HG03342 (cell line): ENCODE measurements at regions not wholly inside any gene's neighbourhood (a gene's known extent, or its start where the extent isn't known, plus 50 kb on each side); places are given as distances from the start of the nearest gene placed in this dataset.
"Not testable (repeated sequence)": the region's sequence is repeated elsewhere in the genome, so short reads cannot be mapped to it uniquely, and the experiment has no call there.

Experiments used
- ATAC-seq: cut with Tn5 transposase; IDR thresholded peaks from one replicate; pipeline ENCODE4 v1.9.1; 2021; ENCODE audit warnings: mild to moderate bottlenecking, moderate library complexity; ENCODE audit not compliant: unreplicated experiment

DNA sequence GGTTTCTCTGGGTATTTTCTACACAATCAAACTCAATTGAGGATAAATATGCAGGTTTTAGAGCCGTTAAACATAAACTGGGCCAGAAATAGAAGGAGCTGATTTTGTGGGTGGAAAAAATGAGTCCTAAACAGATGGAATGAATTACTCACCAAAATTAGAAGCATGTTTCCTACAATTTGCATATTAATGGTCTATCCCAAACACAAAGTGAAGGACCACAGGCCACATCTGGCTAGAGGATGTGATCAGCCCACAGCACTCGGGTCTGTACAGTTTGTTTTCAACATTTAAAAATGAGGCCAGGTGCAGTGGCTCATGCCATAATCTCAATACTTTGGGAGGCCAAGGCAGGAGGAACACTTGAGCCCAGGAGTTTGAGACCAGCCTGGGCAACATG, 296.3 kb downstream of the PREX1 start:
- ATAC-seq: no peak

DNA sequence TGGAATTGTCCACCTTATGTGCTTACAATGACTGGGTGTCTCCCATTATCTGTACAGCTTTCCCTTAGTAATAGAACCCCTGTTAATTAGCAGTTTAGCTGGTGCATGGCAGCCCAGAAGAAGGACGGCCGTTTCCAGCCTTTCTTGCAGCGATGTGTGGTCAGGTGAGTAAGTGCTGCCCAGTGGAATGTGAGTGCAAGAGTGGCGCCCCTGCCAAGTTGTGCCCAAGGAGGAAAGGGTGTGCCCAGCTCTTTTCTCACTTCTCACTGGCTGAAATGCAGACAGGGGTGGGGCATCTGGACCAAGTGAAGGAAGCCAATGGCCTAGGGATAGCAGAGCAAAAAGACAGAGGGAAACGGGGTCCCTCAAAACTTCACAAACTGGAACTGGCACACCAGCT, 296.8 kb downstream of the PREX1 start:
- ATAC-seq: no peak

- no peak for ATAC-seq
Observed at GRCh38 chr20:48528346-48528745, 299.5 kb downstream of the PREX1 start.

GRCh38 chr20:48527771-48528170, 300.0 kb downstream of the PREX1 start:
- ATAC-seq: no peak

DNA sequence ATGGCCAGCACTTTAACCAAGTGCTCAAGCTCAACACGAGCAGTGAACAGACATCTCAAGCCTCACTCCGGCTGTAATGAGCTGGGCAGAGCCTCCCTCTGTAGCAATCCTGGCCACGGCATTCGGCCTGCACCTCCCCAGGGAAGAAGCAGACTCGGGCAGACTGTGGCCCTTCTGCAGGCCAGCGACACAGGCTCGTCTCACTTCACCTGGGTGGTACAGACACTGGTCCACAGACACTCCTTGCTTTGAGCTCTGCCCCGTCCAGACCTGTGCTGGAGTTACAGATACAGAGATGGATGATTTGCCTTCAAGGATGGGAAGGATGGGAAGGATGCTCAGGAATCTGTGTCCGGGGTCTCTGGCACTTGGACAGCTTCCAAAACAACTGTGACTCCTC, 300.9 kb downstream of the PREX1 start:
- ATAC-seq: no peak

DNA sequence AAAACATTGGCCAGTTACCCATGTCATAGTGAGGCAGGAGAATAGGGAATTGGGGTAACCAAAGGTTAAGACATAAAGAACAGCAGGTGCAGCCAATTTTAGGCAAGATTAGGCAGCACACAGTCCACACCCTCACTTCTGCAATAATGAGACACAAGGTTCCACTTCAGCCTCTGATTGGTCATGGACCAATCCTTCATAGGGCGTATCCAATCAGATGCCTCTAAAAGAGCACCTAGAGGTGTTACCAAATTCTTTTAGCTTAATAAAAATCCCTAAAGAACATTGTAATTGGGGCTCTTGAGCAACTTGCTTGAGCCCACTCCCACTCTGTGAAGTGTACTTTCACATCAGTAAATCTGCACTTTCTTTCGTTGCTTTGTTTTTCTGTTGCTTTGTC, 302.4 kb downstream of the PREX1 start:
- ATAC-seq: no peak

DNA sequence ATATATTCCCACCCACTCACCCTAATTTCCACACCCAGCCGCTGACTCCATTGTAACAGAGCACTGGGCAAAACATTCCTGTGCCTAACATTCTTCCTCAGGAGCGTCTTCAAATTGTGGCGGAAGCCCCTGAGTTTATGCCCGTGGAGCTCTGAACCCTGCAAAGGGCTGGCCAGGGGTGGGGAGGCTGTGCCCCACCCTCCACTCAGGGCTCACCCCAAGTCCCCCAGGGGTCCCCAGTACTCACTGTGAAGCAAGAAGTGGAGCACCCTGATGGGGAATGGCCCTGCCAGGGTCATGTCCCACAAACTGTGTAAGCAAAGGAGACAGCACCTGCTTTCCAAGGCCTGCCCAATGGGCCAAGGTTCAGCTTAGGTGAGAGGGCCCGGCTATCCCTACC, 303.2 kb downstream of the PREX1 start:
- ATAC-seq: no peak

- ATAC-seq: no peak
Observed at GRCh38 chr20:48523191-48523995, 304.4 kb downstream of the PREX1 start.

- no peak for ATAC-seq
Observed at GRCh38 chr20:48521121-48521520, 306.7 kb downstream of the PREX1 start.

DNA sequence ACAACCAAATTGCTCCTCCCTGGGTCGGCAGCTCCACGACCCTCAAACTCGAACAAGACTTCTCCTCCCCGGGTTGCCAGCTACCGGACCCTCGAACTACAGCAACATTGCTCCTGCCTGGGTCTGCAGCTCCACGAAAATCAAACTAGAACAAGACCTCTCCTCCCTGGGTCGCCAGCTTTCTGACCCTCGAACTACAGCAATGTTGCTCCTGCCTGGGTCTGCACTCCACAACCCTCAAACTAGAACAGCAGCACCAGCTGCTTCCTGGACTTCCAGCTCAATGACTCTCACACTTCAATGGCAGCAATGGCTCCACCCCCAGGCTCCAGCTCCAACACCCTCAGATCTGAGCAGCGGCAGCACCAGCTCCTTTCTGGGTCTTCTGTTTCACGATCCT, 311.6 kb downstream of the PREX1 start:
- ATAC-seq: not testable (repeated sequence)

DNA sequence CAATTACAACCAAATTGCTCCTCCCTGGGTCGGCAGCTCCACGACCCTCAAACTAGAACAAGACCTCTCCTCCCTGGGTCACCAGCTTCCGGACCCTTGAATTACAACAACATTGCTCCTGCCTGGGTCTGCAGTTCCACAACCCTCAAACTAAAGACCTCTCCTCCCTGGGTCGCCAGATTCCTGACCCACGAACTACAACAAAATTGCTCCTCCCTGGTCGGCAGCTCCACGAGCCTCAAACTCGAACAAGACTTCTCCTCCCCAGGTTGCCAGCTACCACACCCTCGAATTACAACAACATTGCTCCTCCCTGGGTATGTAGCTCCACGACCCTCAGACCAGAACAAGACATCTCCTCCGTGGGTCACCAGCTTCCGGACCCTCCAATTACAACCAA, 313.2 kb downstream of the PREX1 start:
- not testable (repeated sequence) for ATAC-seq

GRCh38 chr20:48512539-48512938, 315.3 kb downstream of the PREX1 start:
- ATAC-seq: not testable (repeated sequence)

DNA sequence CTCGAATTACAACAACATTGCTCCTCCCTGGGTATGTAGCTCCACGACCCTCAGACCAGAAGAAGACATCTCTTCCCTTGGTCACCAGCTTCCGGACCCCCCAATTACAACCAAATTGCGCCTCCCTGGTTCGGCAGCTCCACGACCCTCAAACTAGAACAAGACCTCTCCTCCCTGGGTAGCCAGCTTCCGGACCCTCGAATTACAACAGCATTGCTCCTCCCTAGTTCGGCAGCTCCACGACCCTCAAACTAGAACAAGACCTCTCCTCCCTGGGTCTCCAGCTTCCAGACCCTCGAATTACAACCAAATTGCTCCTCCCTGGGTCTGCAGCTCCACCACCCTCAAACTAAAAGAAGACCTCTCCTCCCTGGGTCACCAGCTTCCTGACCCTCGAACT, 322.7 kb downstream of the PREX1 start:
- not testable (repeated sequence) for ATAC-seq

- ATAC-seq: no peak
Observed at GRCh38 chr20:48503166-48503815, 324.5 kb downstream of the PREX1 start.

- no peak for ATAC-seq
Observed at GRCh38 chr20:48502758-48503157, 325.0 kb downstream of the PREX1 start.

GRCh38 chr20:48502016-48502415, 325.8 kb downstream of the PREX1 start:
- ATAC-seq: no peak

- ATAC-seq: not testable (repeated sequence)
Observed at GRCh38 chr20:48500900-48501299, 326.9 kb downstream of the PREX1 start.

DNA sequence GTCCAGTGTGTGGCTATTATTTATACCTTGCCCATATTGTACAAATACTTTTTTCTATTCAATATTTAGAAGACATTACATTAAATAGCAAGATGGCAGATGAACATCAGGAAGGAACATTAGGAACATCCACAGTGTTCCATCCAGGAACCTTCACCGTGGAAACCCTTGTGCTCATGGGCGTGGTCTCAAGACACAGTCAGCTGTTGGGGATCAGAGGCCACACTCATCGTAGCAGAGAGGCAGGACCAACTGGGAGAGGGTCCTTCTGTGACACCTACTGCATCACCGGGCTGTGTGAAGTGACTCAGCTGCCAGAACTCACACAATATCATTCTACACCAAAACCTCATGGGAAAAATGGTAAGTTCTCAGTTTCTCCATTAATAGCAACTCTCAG, 328.9 kb downstream of the PREX1 start:
- not testable (repeated sequence) for ATAC-seq

- not testable (repeated sequence) for ATAC-seq
Observed at GRCh38 chr20:48498125-48498524, 329.7 kb downstream of the PREX1 start.

DNA sequence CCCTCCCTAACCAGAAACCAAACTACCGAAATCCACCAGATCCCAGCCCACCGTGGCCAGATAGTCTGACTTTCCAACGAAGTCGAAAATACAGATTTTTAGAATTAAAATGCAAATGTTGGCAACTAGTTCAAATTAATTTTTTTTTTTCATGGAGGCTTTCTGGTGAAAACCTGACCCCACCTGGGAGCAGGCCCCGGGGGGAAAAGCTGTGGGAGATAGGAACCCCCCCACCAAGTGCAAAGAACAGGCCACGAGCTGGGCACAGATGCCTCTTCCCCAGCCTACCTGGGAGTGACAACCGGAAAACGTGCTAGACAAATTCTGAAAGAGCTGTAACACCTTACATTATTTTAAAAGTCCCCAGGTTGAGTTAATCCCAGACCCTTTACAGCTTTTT, 333.8 kb downstream of the PREX1 start:
- no peak for ATAC-seq

DNA sequence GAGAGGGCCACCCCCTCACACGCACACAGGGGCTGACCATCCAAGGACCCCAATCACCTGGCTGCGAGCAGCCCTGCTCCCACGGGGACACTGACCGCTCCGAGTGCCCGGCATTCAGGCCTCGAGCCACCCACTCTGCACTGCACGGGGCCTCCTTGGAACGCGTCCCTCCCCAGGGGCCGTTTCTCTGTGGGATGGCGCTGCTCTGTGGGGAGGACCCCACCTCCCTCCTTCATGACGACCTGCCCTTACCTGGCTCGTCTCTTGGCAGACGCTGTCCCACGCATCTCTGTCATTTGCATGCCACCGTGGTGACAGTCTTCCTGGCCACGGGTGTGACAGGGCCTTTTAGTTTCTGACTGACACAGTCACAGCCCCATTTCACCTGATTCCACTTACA, 334.5 kb downstream of the PREX1 start:
- not testable (repeated sequence) for ATAC-seq

- ATAC-seq: no peak
Observed at GRCh38 chr20:48492715-48493070, 335.1 kb downstream of the PREX1 start.
